Adrenal gland (tissue), 5 donors: ENCODE measurements at regions not wholly inside any gene's neighbourhood (a gene's known extent, or its start where the extent isn't known, plus 50 kb on each side); places are given as distances from the start of the nearest gene placed in this dataset.

ENCODE experiments used
- CTCF ChIP-seq, 6 experiments: fragments of 450-650 bp in 4 of 6; fragments of 200-600 bp in 2 of 6; sonication (generic) in 1 of 6; IDR thresholded peaks; 1 replicate in 5 of 6; 2 replicates in 1 of 6; pipeline versions ENCODE4 v1.5.1 to v1.8.0; 2016 to 2021; ENCODE audit warnings: antibody characterized with exemption in 6 of 6, mild to moderate bottlenecking in 2 of 6, moderate library complexity in 1 of 6
- POLR2A ChIP-seq, 2 donors: fragments of 450-650 bp; IDR thresholded peaks; one replicate each; pipeline ENCODE4 v1.6.1; 2017; ENCODE audit warnings: antibody characterized with exemption in 2 of 2, mild to moderate bottlenecking in 2 of 2, moderate library complexity in 1 of 2
- donor health status: DM: no; HTN: no; CAD: no.

GRCh38 chr5:56467176-56467717, 234.1 kb upstream of the ANKRD55 start:
- TF ChIP-seq CTCF (IDR thresholded peaks at IDR 0.05): no peak
- no peak for TF ChIP-seq POLR2A (IDR thresholded peaks at IDR 0.05)
